ENCODE measurements at regions not wholly inside any gene's neighbourhood (a gene's known extent, or its start where the extent isn't known, plus 50 kb on each side); places are given as distances from the start of the nearest gene placed in this dataset.
"Not testable (repeated sequence)": the region's sequence is repeated elsewhere in the genome, so short reads cannot be mapped to it uniquely, and the experiment has no call there.

- no peak for DNase-seq (ENCODE audit: low read depth, low spot score)
- no peak for TF ChIP-seq CTCF (IDR thresholded peaks at IDR 0.05; ENCODE audit: low read depth, low read length)
- in situ Hi-C loops (cut with HindIII; ENCODE audit: low sequenced_read_pairs) = no loop called here
- no peak overlapping the region for H3K4me3 ChIP-seq (ENCODE audit: low read depth, low read length)
Observed at GRCh38 chr15:92749946-92750345, 94.4 kb upstream of the FAM174B start.

DNA sequence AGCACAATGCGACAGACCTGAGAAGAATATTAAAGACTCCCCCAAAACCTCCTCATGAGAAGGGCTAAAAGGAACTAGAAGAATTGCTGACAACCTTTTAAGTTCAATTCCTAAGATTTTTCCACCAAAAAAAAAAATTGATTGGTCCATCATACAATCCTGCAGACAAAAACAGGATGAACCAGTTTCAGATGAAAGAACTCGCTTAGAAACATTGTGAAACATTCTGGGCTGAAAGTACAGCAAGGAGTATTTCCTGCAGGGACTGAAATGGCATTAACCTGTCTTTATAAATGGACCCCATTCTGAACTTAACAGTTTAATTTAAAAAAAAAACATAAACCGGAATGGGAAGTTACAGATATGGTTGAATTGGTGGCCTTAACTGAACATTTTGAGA lies 96.0 kb upstream of the FAM174B start:
- DNase-seq (ENCODE audit: low read depth, low spot score) = no peak
- no peak overlapping the region for H3K4me3 ChIP-seq (ENCODE audit: low read depth, low read length)
- TF ChIP-seq CTCF (IDR thresholded peaks at IDR 0.05; ENCODE audit: low read depth, low read length) = no peak
- in situ Hi-C loops (cut with HindIII; ENCODE audit: low sequenced_read_pairs) = no loop called here

DNA sequence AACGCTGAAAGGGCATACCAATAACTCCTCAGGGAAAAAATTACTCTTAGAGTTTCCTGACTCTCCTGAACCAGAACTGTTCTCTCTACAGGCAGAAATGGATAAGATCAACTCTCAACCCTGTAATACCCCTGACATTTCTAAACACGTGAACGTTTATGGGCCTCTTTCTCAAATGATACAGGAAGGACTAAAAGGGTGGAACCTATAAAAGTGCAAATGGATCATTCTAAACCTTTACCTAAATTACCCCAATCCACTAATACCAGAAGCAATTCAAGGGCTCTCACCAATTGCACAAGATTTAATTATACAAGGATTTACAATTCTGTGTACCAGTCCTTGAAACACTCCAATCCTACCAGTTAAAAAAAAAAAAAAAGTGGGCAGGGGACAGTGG lies 98.0 kb upstream of the FAM174B start:
- no peak for TF ChIP-seq CTCF (IDR thresholded peaks at IDR 0.05; ENCODE audit: low read depth, low read length)
- in situ Hi-C loops (cut with HindIII; ENCODE audit: low sequenced_read_pairs) = no loop called here
- DNase-seq (ENCODE audit: low read depth, low spot score) = no peak
- no peak overlapping the region for H3K4me3 ChIP-seq (ENCODE audit: low read depth, low read length)

GRCh38 chr15:92763459-92763858 lies 107.9 kb upstream of the FAM174B start:
- no peak for DNase-seq (ENCODE audit: low read depth, low spot score)
- TF ChIP-seq CTCF (IDR thresholded peaks at IDR 0.05; ENCODE audit: low read depth, low read length) = no peak
- no peak overlapping the region for H3K4me3 ChIP-seq (ENCODE audit: low read depth, low read length)
- in situ Hi-C loops (cut with HindIII; ENCODE audit: low sequenced_read_pairs) = no loop called here

- DNase-seq (ENCODE audit: low read depth, low spot score); in situ Hi-C loops (cut with HindIII; ENCODE audit: low sequenced_read_pairs); H3K4me3 ChIP-seq (ENCODE audit: low read depth, low read length): not testable (repeated sequence)
Observed at GRCh38 chr15:92768131-92768530, 112.6 kb upstream of the FAM174B start.

DNA sequence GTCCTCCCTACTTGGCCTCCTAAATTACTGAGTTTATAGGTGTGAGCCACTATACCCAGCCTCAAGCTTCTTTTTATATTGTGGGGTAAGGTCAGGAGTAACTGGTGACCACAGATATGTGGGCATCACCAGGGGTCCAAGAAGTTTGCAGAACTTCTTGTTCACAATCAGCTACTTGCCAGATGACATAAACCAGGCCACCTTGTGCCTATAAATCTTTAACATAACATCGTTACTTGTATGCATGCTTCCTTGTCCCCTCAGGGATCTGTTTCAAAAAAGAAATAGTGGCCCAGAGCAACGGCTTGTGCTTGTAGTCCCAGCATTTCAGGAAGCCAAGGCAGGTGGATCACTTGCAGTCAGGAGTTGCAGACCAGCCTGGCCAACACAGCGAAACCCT lies 115.1 kb upstream of the FAM174B start:
- no peak for DNase-seq (ENCODE audit: low read depth, low spot score)
- in situ Hi-C loops (cut with HindIII; ENCODE audit: low sequenced_read_pairs) = no loop called here
- no peak overlapping the region for H3K4me3 ChIP-seq (ENCODE audit: low read depth, low read length)
- TF ChIP-seq CTCF (IDR thresholded peaks at IDR 0.05; ENCODE audit: low read depth, low read length) = no peak

DNA sequence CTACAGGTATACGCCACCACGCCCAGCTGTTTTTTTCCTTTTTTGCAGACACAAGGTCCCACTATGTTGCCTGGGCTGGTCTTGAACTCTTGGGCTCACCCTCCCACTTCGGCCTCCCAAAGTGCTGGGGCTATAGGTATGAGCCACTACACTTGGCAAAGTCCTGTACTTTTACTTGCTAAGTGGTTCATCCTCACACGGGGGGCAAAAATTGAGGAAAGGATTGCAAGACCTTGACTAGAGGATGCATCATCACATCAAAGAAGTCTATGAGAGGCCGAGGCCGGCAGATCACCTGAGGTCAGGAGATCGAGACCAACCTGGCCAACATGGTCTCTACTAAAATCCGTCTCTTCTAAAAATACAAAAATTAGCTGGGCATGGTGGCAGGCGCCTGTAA lies 116.5 kb upstream of the FAM174B start:
- TF ChIP-seq CTCF (IDR thresholded peaks at IDR 0.05; ENCODE audit: low read depth, low read length) = no peak
- no peak overlapping the region for H3K4me3 ChIP-seq (ENCODE audit: low read depth, low read length)
- in situ Hi-C loops (cut with HindIII; ENCODE audit: low sequenced_read_pairs) = no loop called here
- no peak for DNase-seq (ENCODE audit: low read depth, low spot score)

Data from astrocyte of the spinal cord (primary cell).